DMS53 treated with DMSO at 0.1 percent for 48 hours (cell line): ENCODE measurements at regions not wholly inside any gene's neighbourhood (a gene's known extent, or its start where the extent isn't known, plus 50 kb on each side); places are given as distances from the start of the nearest gene placed in this dataset.

ENCODE experiments used
- DNase-seq: peaks from one replicate; lab custom pipeline; 2025; ENCODE audit not compliant: unreplicated experiment; lab: John Stamatoyannopoulos, UW

GRCh38 chr5:135141303-135142268 lies 107.6 kb upstream of the PITX1 start:
- peak; percentile 93 for DNase-seq

GRCh38 chr5:135140446-135141204 lies 106.6 kb upstream of the PITX1 start:
- DNase-seq: peak; percentile 75

GRCh38 chr5:135139381-135140134 lies 105.5 kb upstream of the PITX1 start:
- DNase-seq: no peak

- DNase-seq: peak; percentile 44
Observed at GRCh38 chr5:135138116-135138850, 104.3 kb upstream of the PITX1 start.

GRCh38 chr5:135137146-135137915 lies 103.3 kb upstream of the PITX1 start:
- DNase-seq: no peak

- DNase-seq: no peak
Observed at GRCh38 chr5:135136546-135136945, 102.5 kb upstream of the PITX1 start.

- DNase-seq: peak; percentile 58
Observed at GRCh38 chr5:135135530-135136226, 101.7 kb upstream of the PITX1 start.

GRCh38 chr5:135134691-135135381 lies 100.8 kb upstream of the PITX1 start:
- no peak for DNase-seq

GRCh38 chr5:135133698-135134515 lies 99.9 kb upstream of the PITX1 start:
- peak; percentile 80 for DNase-seq

- DNase-seq: no peak
Observed at GRCh38 chr5:135133181-135133580, 99.2 kb upstream of the PITX1 start.

- DNase-seq: no peak
Observed at GRCh38 chr5:135131801-135132680, 98.0 kb upstream of the PITX1 start.

- no peak for DNase-seq
Observed at GRCh38 chr5:135130261-135131215, 96.5 kb upstream of the PITX1 start.

- no peak for DNase-seq
Observed at GRCh38 chr5:135129307-135129706, 95.3 kb upstream of the PITX1 start.

GRCh38 chr5:135128361-135128760 lies 94.3 kb upstream of the PITX1 start:
- DNase-seq: no peak

GRCh38 chr5:135127439-135128240 lies 93.6 kb upstream of the PITX1 start:
- peak; percentile 66 for DNase-seq
